HepG2 (cell line): ENCODE measurements at regions not wholly inside any gene's neighbourhood (a gene's known extent, or its start where the extent isn't known, plus 50 kb on each side); places are given as distances from the start of the nearest gene placed in this dataset.

ENCODE experiments used
- ATAC-seq: fragments of 200-7000 bp; cut with Tn5 transposase; 3 replicates; pipeline ENCODE4 v1.9.1; 2020; ENCODE audit warnings: mild to moderate bottlenecking, moderate library complexity
- BruUV-seq: library from RNA; stranded (reverse); fragments of 400-500 nt; replicated peaks from 2 replicates; lab custom pipeline; 2021; lab: Mats Ljungman, UMichigan
- CTCF ChIA-PET: fragments of 300-600 bp; formaldehyde crosslinking; extraction: SDS; loops from one replicate; lab custom pipeline; 2021; ENCODE audit warnings: low total read pairs, inconsistent platforms, low intra/inter-chr PET ratio; lab: Yijun Ruan, JAX
- POLR2A ChIA-PET: fragments of 350-600 bp; sonication (Branson Sonifier 250); formaldehyde crosslinking; loops from one replicate; lab custom pipeline; 2020; ENCODE audit warnings: antibody characterized with exemption, inconsistent platforms; lab: Yijun Ruan, JAX
- DNase-seq: peaks from one replicate; pipeline ENCODE4 v3.0.0-alpha.2; 2015; ENCODE audit warnings: low spot score
- FAIRE-seq: peaks from 3 replicates; lab custom pipeline; 2011; peaks lifted over from hg19 to GRCh38; lab: Jason Lieb, UNC
- H2AFZ ChIP-seq: one replicate; pipeline ENCODE4 v1.6.1; 2011; ENCODE audit warnings: low read length, inconsistent platforms
- H3K27ac ChIP-seq: fragments of 300-600 bp; 3 replicates; pipeline ENCODE4 v1.8.0; 2011; ENCODE audit warnings: mixed run types, mild to moderate bottlenecking, mixed read lengths, low read length, inconsistent platforms; ENCODE audit not compliant: insufficient read depth; ENCODE audit errors: extremely low read length
- H3K27me3 ChIP-seq, 2 experiments: fragments of 200-600 bp in 1 of 2; 2 replicates in 1 of 2; 3 replicates in 1 of 2; pipeline versions ENCODE4 v1.6.0 to v1.8.0; 2011; ENCODE audit warnings: low read length in 2 of 2, mild to moderate bottlenecking in 2 of 2, moderate library complexity in 2 of 2, inconsistent platforms in 1 of 2; ENCODE audit not compliant: insufficient read depth in 2 of 2, control insufficient read depth in 1 of 2
- H3K36me3 ChIP-seq, 2 experiments: fragments of 200-600 bp in 1 of 2; replicated peaks in 1 of 2; 2 replicates in 1 of 2; 3 replicates in 1 of 2; pipeline versions ENCODE4 v1.5.1 to v1.8.0; 2011; ENCODE audit warnings: low read length in 2 of 2, inconsistent platforms in 1 of 2; ENCODE audit not compliant: insufficient read depth in 2 of 2, control insufficient read depth in 1 of 2
- H3K4me1 ChIP-seq: 2 replicates; pipeline ENCODE4 v1.5.1; 2012; ENCODE audit warnings: low read length, inconsistent platforms; ENCODE audit not compliant: insufficient read depth
- H3K4me2 ChIP-seq: 2 replicates; pipeline ENCODE4 v1.6.0; 2011; ENCODE audit warnings: low read depth, low read length, inconsistent platforms
- H3K4me3 ChIP-seq, 3 experiments: fragments of 200-600 bp in 1 of 3; sonication (generic), shearing (Covaris generic) in 1 of 3; replicated peaks in 1 of 3; 2 replicates each; pipeline ENCODE4 v1.5.1; 2011 to 2016; ENCODE audit warnings: low read length in 3 of 3, inconsistent platforms in 2 of 3, low read depth in 2 of 3, mild to moderate bottlenecking in 2 of 3, control low read depth in 1 of 3, mixed read lengths in 1 of 3; ENCODE audit not compliant: insufficient read depth in 1 of 3
- H3K79me2 ChIP-seq: one replicate; pipeline ENCODE4 v1.6.1; 2011; ENCODE audit warnings: low read length, inconsistent platforms; ENCODE audit not compliant: insufficient read depth
- H3K9ac ChIP-seq: 2 replicates; pipeline ENCODE4 v1.6.0; 2011; ENCODE audit warnings: mild to moderate bottlenecking, low read depth, low read length, inconsistent platforms; ENCODE audit not compliant: insufficient read depth
- H3K9me3 ChIP-seq: 2 replicates; pipeline ENCODE4 v1.5.1; 2012; ENCODE audit warnings: mild to moderate bottlenecking, low read length
- H4K20me1 ChIP-seq: 2 replicates; pipeline ENCODE4 v1.6.0; 2011; ENCODE audit warnings: inconsistent platforms, mild to moderate bottlenecking, low read length, moderate library complexity; ENCODE audit not compliant: insufficient read depth
- CCDC6 ChIP-seq: sonication (generic); formaldehyde crosslinking; IDR thresholded peaks from 2 replicates; pipeline ENCODE4 v1.8.1; 2022; ENCODE audit warnings: mild to moderate bottlenecking, missing genetic modification reagents, moderate library complexity
- CENPBD1 ChIP-seq: sonication (generic); formaldehyde crosslinking; IDR thresholded peaks from 2 replicates; pipeline ENCODE4 v1.8.0; 2022; ENCODE audit warnings: missing genetic modification reagents, low read depth, mild to moderate bottlenecking, borderline replicate concordance
- KLF13 ChIP-seq: sonication (generic); formaldehyde crosslinking; IDR thresholded peaks from 2 replicates; pipeline ENCODE4 v1.4.0; 2020; ENCODE audit warnings: mild to moderate bottlenecking, missing genetic modification reagents
- NKX3-1 ChIP-seq: sonication (generic); formaldehyde crosslinking; IDR thresholded peaks from 2 replicates; pipeline ENCODE4 v1.5.0; 2020; ENCODE audit warnings: missing genetic modification reagents
- PHF8 ChIP-seq: sonication (generic); formaldehyde crosslinking; IDR thresholded peaks from 2 replicates; pipeline ENCODE4 v1.5.0; 2020; ENCODE audit warnings: missing genetic modification reagents
- POLR2A ChIP-seq, 2 experiments: IDR thresholded peaks; 2 replicates each; pipeline ENCODE4 v1.6.1; 2011; ENCODE audit warnings: low read depth in 2 of 2, low read length in 2 of 2, mild to moderate bottlenecking in 1 of 2, moderate library complexity in 1 of 2; ENCODE audit not compliant: insufficient read depth in 1 of 2
- SIN3B ChIP-seq: fragments of 150-350 bp; IDR thresholded peaks from 2 replicates; pipeline ENCODE4 v1.6.1; 2014; ENCODE audit warnings: low read length
- STAG1 ChIP-seq: sonication (generic); formaldehyde crosslinking; IDR thresholded peaks from 2 replicates; pipeline ENCODE4 v1.4.0; 2020; ENCODE audit warnings: missing genetic modification reagents
- TBL1XR1 ChIP-seq: fragments of 150-350 bp; IDR thresholded peaks from 2 replicates; pipeline ENCODE4 v1.6.1; 2014; ENCODE audit warnings: borderline replicate concordance, low read length; ENCODE audit not compliant: partially characterized antibody
- TEF ChIP-seq: sonication (generic); formaldehyde crosslinking; IDR thresholded peaks from 2 replicates; pipeline ENCODE4 v1.5.0; 2020; ENCODE audit warnings: missing genetic modification reagents
- ZC3H4 ChIP-seq: sonication (generic); formaldehyde crosslinking; IDR thresholded peaks from 2 replicates; pipeline ENCODE4 v1.4.0; 2020; ENCODE audit warnings: missing genetic modification reagents, borderline replicate concordance
- ZNF124 ChIP-seq: sonication (generic); formaldehyde crosslinking; IDR thresholded peaks from 2 replicates; pipeline ENCODE4 v1.4.0; 2020; ENCODE audit warnings: missing genetic modification reagents
- WGBS: methylation state at CpG from one replicate; pipeline ENCODE4 v1.1.6; 2017; ENCODE audit warnings: low lambda C conversion rate; 5-methylcytosine and 5-hydroxymethylcytosine counted together
- in situ Hi-C: cut with HindIII; loops from 2 replicates; pipeline ENCODE4 v1.10.0; 2017; ENCODE audit warnings: low pct_unique_long_range_greater_than_20kb; ENCODE audit not compliant: extremely low pct_ligation_motif_present
- intact Hi-C: fragments of 100-400 bp; cut with micrococcal nuclease; formaldehyde crosslinking; loops from one replicate; pipeline ENCODE4 v1.10.0; 2022; ENCODE audit not compliant: unreplicated experiment
- TF ChIP-seq, protein P1 (sequence below): sonication (generic); formaldehyde crosslinking; IDR thresholded peaks from 2 replicates; pipeline ENCODE4 v1.4.0; 2020; ENCODE audit warnings: low read depth, missing genetic modification reagents

DNA sequence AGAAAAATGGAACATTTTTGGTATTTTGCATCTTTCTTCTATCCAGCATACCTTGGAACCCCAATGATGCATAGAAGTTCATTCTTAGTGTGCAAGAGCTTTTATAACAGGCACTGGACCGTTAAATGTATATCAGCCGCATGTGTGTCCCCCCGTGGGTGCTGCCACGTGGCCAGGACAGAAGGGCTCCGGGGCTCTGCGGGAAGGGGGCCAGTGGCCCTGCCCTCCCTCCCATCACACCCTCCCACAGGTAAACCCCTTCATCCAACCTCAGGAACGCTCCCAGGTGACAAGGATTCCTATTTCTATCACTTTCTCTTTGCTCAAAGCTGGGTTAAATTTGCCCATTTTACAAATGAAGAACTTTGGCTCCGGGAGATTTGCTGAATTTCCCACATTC lies 393.4 kb upstream of the IRX4 start:
- no peaks in the 10 kb centered on the region for H4K20me1 ChIP-seq
- 0% methylated on average over 8 of the region's 8 CpGs for WGBS
- no peak overlapping the region for H3K9ac ChIP-seq
- POLR2A ChIA-PET = no interaction called here
- H2AFZ ChIP-seq = no peak overlapping the region
- FAIRE-seq = no peak
- intact Hi-C loops = no loop called here
- no peaks in the 10 kb centered on the region for H3K36me3 ChIP-seq
- BruUV-seq = no TSS peak
- no peak for ATAC-seq
- TF ChIP-seq PHF8 (CRISPR knock-in tag) (no peak), KLF13 (CRISPR knock-in tag) (no peak), NKX3-1 (CRISPR knock-in tag) (no peak), POLR2A (IDR thresholded peaks at IDR 0.05; ENCODE audit: insufficient read depth in 1 of 2, low read depth in 2 of 2, low read length in 2 of 2) (no peak), CCDC6 (CRISPR knock-in tag) (no peak), TBL1XR1 (no peak), ZC3H4 (CRISPR knock-in tag) (no peak), SIN3B (no peak), CENPBD1 (CRISPR knock-in tag) (no peak), ZNF124 (CRISPR knock-in tag) (no peak), TEF (CRISPR knock-in tag) (no peak), STAG1 (no peak)
- TF ChIP-seq, protein P1, sequence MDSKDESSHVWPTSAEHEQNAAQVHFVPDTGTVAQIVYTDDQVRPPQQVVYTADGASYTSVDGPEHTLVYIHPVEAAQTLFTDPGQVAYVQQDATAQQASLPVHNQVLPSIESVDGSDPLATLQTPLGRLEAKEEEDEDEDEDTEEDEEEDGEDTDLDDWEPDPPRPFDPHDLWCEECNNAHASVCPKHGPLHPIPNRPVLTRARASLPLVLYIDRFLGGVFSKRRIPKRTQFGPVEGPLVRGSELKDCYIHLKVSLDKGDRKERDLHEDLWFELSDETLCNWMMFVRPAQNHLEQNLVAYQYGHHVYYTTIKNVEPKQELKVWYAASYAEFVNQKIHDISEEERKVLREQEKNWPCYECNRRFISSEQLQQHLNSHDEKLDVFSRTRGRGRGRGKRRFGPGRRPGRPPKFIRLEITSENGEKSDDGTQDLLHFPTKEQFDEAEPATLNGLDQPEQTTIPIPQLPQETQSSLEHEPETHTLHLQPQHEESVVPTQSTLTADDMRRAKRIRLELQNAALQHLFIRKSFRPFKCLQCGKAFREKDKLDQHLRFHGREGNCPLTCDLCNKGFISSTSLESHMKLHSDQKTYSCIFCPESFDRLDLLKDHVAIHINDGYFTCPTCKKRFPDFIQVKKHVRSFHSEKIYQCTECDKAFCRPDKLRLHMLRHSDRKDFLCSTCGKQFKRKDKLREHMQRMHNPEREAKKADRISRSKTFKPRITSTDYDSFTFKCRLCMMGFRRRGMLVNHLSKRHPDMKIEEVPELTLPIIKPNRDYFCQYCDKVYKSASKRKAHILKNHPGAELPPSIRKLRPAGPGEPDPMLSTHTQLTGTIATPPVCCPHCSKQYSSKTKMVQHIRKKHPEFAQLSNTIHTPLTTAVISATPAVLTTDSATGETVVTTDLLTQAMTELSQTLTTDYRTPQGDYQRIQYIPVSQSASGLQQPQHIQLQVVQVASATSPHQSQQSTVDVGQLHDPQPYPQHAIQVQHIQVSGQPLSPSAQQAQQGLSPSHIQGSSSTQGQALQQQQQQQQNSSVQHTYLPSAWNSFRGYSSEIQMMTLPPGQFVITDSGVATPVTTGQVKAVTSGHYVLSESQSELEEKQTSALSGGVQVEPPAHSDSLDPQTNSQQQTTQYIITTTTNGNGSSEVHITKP (CRISPR knock-in tag) = no peak
- TF ChIP-seq, all 625 proteins: peak for 0
- DNase-seq = no peak
- H3K4me2 ChIP-seq = no peak overlapping the region
- peaks cover 2 to 36% of the 10 kb centered on the region in 2 experiments for H3K27me3 ChIP-seq
- no peaks in the 10 kb centered on the region for H3K4me1 ChIP-seq
- no peaks in the 10 kb centered on the region for H3K9me3 ChIP-seq
- in situ Hi-C loops = no loop called here
- H3K27ac ChIP-seq = no peak overlapping the region
- no peak overlapping the region for H3K4me3 ChIP-seq
- CTCF ChIA-PET = no interaction called here
- no peaks in the 10 kb centered on the region for H3K79me2 ChIP-seq
